Skin of body (tissue), 1 donor: ENCODE measurements at regions not wholly inside any gene's neighbourhood (a gene's known extent, or its start where the extent isn't known, plus 50 kb on each side); places are given as distances from the start of the nearest gene placed in this dataset.
"Not testable (repeated sequence)": the region's sequence is repeated elsewhere in the genome, so short reads cannot be mapped to it uniquely, and the experiment has no call there.

Experiments
- DNase-seq: peaks from one replicate; lab custom pipeline; 2025; lab: John Stamatoyannopoulos, UW

GRCh38 chr16:29115802-29116141 is 130.9 kb downstream of the LAT start:
- not testable (repeated sequence) for DNase-seq

- not testable (repeated sequence) for DNase-seq
Measured at GRCh38 chr16:29114989-29115801, 130.3 kb downstream of the LAT start.

GRCh38 chr16:29114574-29114973 is 129.7 kb downstream of the LAT start:
- no peak for DNase-seq

GRCh38 chr16:29113446-29113845 is 128.6 kb downstream of the LAT start:
- DNase-seq = not testable (repeated sequence)

GRCh38 chr16:29112755-29113347 is 128.0 kb downstream of the LAT start:
- DNase-seq = no peak

GRCh38 chr16:29111901-29112680 is 127.2 kb downstream of the LAT start:
- DNase-seq = not testable (repeated sequence)

- no peak for DNase-seq
Measured at GRCh38 chr16:29111421-29111820, 126.6 kb downstream of the LAT start.

GRCh38 chr16:29108625-29109169 is 123.8 kb downstream of the LAT start:
- not testable (repeated sequence) for DNase-seq

- DNase-seq = no peak
Measured at GRCh38 chr16:29107299-29107698, 122.4 kb downstream of the LAT start.

GRCh38 chr16:29106259-29106908 is 121.5 kb downstream of the LAT start:
- not testable (repeated sequence) for DNase-seq

GRCh38 chr16:29104600-29104999 is 119.7 kb downstream of the LAT start:
- DNase-seq = not testable (repeated sequence)

- DNase-seq = not testable (repeated sequence)
Measured at GRCh38 chr16:29097965-29098364, 113.1 kb downstream of the LAT start.

GRCh38 chr16:29094729-29095624 is 110.1 kb downstream of the LAT start:
- DNase-seq = not testable (repeated sequence)

GRCh38 chr16:29094325-29094724 is 109.5 kb downstream of the LAT start:
- DNase-seq = not testable (repeated sequence)

GRCh38 chr16:29089679-29090078 is 104.8 kb downstream of the LAT start:
- DNase-seq = not testable (repeated sequence)

- DNase-seq = not testable (repeated sequence)
Measured at GRCh38 chr16:29087673-29088072, 102.8 kb downstream of the LAT start.

- DNase-seq = not testable (repeated sequence)
Measured at GRCh38 chr16:29081829-29082639, 97.2 kb downstream of the LAT start.

GRCh38 chr16:29074554-29075402 is 89.9 kb downstream of the LAT start:
- not testable (repeated sequence) for DNase-seq
